Astrocyte of the cerebellum (primary cell): ENCODE measurements at regions not wholly inside any gene's neighbourhood (a gene's known extent, or its start where the extent isn't known, plus 50 kb on each side); places are given as distances from the start of the nearest gene placed in this dataset.

Experiments used
- DNase-seq: peaks from one replicate; pipeline ENCODE4 v3.0.0-alpha.2; 2011; ENCODE audit warnings: low read depth
- H3K4me3 ChIP-seq: 2 replicates; pipeline ENCODE4 v1.5.1; 2011; ENCODE audit warnings: mild to moderate bottlenecking, low read depth, low read length, moderate library complexity
- CTCF ChIP-seq: IDR thresholded peaks from 2 replicates; pipeline ENCODE4 v1.5.1; 2012; ENCODE audit warnings: low read length, low read depth, moderate library complexity, mild to moderate bottlenecking; ENCODE audit errors: missing control alignments
- in situ Hi-C: cut with HindIII; loops from 2 replicates; pipeline ENCODE4 v1.10.0; 2017; ENCODE audit warnings: low sequenced_read_pairs

- DNase-seq = no peak
- in situ Hi-C loops = no loop called here
- H3K4me3 ChIP-seq = no peak overlapping the region
- no peak for TF ChIP-seq CTCF
Measured at GRCh38 chr2:81549646-81550045, 1245.1 kb upstream of the LRRTM1 start.

GRCh38 chr2:81545626-81546025, 1241.1 kb upstream of the LRRTM1 start:
- in situ Hi-C loops = no loop called here

DNA sequence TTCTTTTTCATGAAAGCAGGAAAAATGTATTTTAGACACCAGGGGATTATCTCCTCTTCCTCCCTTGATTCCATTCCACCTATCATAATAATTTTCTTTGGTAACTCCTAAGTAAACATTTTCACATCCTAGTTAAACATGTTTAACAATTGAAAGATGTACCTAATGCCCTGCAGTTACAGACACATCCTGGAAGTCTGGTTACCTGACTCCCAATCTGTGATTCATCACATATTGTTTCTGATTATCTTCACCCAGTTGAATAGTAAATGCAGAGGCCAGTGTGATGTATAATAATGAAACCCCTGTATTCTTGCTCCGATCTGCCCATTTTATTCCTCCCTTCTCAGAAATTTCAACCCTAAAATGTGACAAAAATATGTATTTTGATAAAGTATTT, 1237.6 kb upstream of the LRRTM1 start:
- no peak for TF ChIP-seq CTCF
- in situ Hi-C loops = no loop called here
- H3K4me3 ChIP-seq = no peak overlapping the region
- DNase-seq = no peak

More at GRCh38 chr2:81545626-81546025, 1241.1 kb upstream of the LRRTM1 start:
- H3K4me3 ChIP-seq = no peak overlapping the region
- no peak for TF ChIP-seq CTCF
- DNase-seq = no peak

DNA sequence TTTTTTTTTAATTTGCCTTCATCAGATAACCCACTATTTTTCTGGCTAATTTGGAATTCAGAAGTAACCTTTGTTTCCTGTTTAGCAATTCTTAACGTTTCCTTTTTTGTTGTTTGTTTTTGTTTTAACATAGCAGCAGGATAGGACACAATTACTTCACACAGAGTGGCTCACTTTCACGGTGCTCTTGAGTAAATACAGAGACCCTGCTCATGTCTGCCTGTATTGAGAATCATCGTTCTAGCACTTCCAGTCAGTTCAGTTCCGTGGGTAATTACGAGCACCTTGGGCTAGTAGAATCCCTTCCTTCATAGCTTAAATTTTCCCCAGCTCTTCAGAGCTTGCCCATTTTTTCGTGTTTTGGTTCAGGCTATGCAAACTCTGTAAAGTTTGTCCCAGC, 1225.4 kb upstream of the LRRTM1 start:
- no peak for DNase-seq
- in situ Hi-C loops = no loop called here

GRCh38 chr2:81528852-81529480, 1224.4 kb upstream of the LRRTM1 start:
- DNase-seq = no peak
- no peak overlapping the region for H3K4me3 ChIP-seq
- TF ChIP-seq CTCF = no peak
- in situ Hi-C loops = no loop called here

More for the DNA sequence above, 1225.4 kb upstream of the LRRTM1 start:
- no peak for TF ChIP-seq CTCF
- H3K4me3 ChIP-seq = no peak overlapping the region

GRCh38 chr2:81523344-81523743, 1218.8 kb upstream of the LRRTM1 start:
- DNase-seq = no peak
- in situ Hi-C loops = no loop called here

More at GRCh38 chr2:81523344-81523743, 1218.8 kb upstream of the LRRTM1 start:
- TF ChIP-seq CTCF = no peak
- no peak overlapping the region for H3K4me3 ChIP-seq
